ENCODE measurements at regions not wholly inside any gene's neighbourhood (a gene's known extent, or its start where the extent isn't known, plus 50 kb on each side); places are given as distances from the start of the nearest gene placed in this dataset.
A peak's percentile ranks its signal among the peaks of the same experiment; 100 is the strongest.

DNA sequence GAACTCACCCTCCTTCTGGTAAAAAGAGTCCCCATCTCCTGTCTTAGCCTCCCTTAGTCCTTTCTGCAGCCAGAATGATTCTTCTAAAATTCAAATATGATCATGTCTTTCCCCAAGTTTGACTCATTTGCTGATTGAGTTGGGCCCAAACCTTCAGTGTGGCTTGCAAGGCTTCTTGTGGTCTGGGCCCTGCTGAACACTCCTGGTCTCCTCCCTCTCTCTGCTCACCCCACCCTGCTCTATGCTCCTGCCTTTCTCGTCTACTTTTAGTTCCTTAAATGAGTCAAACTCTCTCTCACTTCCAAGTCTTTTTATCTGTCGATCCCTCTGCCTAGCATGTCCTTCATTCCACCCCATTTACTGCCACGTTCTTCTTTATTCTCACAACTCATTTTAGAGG lies 72.6 kb downstream of the CCR1 start:
- Histone ChIP-seq H3K36me3 (no peaks in the 10 kb centered on the region), H3K9me3 (no peaks in the 10 kb centered on the region), H3K27ac (no peak overlapping the region), H3K4me1 (no peaks in the 10 kb centered on the region), H3K4me3 (no peak overlapping the region), H3K27me3 (ENCODE audit: low read depth) (no peaks in the 10 kb centered on the region)
- intact Hi-C loops (cut with DNase I) = no loop called here
- TF ChIP-seq, protein P1, sequence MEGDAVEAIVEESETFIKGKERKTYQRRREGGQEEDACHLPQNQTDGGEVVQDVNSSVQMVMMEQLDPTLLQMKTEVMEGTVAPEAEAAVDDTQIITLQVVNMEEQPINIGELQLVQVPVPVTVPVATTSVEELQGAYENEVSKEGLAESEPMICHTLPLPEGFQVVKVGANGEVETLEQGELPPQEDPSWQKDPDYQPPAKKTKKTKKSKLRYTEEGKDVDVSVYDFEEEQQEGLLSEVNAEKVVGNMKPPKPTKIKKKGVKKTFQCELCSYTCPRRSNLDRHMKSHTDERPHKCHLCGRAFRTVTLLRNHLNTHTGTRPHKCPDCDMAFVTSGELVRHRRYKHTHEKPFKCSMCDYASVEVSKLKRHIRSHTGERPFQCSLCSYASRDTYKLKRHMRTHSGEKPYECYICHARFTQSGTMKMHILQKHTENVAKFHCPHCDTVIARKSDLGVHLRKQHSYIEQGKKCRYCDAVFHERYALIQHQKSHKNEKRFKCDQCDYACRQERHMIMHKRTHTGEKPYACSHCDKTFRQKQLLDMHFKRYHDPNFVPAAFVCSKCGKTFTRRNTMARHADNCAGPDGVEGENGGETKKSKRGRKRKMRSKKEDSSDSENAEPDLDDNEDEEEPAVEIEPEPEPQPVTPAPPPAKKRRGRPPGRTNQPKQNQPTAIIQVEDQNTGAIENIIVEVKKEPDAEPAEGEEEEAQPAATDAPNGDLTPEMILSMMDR (IDR thresholded peaks at IDR 0.05) = no peak
- DNase-seq (no peak), ATAC-seq (peak in 1 of 2 donors; percentile 51)

DNA sequence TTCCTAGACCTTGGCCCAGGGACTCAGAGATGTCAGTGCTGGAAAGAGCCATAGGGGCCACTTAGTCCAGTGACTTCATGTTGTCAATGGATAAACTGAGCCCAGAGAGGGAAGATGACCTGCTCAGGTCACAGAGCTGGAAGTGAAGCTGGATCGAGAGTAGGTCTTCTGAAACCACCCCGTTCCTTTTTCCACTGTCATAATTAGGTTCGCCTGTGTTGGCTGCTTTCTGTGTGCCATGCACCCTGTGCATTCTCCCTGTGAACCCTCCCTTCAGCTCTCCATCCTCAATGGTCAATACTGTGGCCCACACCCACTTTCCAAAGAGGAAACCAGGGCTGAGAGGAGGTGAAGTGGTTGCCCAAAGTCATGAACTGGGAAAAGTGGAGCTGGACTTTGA lies 74.8 kb downstream of the CCR1 start:
- no peak for ATAC-seq
- H3K27ac ChIP-seq = no peak overlapping the region
- H3K4me3 ChIP-seq = no peak overlapping the region
- no peaks in the 10 kb centered on the region for H3K27me3 ChIP-seq (ENCODE audit: low read depth)
- no peak for DNase-seq
- no peaks in the 10 kb centered on the region for H3K9me3 ChIP-seq
- intact Hi-C loops (cut with DNase I) = no loop called here
- no peaks in the 10 kb centered on the region for H3K36me3 ChIP-seq
- H3K4me1 ChIP-seq = no peaks in the 10 kb centered on the region
- TF ChIP-seq, protein P1 (IDR thresholded peaks at IDR 0.05) = no peak

- TF ChIP-seq, protein P1 (IDR thresholded peaks at IDR 0.05) = no peak
- Histone ChIP-seq H3K27me3 (ENCODE audit: low read depth) (no peaks in the 10 kb centered on the region), H3K27ac (peak overlapping the region; percentile 36), H3K9me3 (no peaks in the 10 kb centered on the region), H3K36me3 (no peaks in the 10 kb centered on the region), H3K4me3 (no peak overlapping the region), H3K4me1 (peaks cover 5% of the 10 kb centered on the region)
- intact Hi-C loops (cut with DNase I) = no loop called here
- DNase-seq = no peak
- peak; percentile 41 to 50 for ATAC-seq
Measured at GRCh38 chr3:46132565-46132964, 75.5 kb downstream of the CCR1 start.

- H3K9me3 ChIP-seq = no peaks in the 10 kb centered on the region
- intact Hi-C loops (cut with DNase I) = no loop called here
- H3K4me1 ChIP-seq = peaks cover 11% of the 10 kb centered on the region
- DNase-seq (no peak), ATAC-seq (no peak)
- H3K4me3 ChIP-seq = no peak overlapping the region
- peak overlapping the region; percentile 36 for H3K27ac ChIP-seq
- no peaks in the 10 kb centered on the region for H3K27me3 ChIP-seq (ENCODE audit: low read depth)
- H3K36me3 ChIP-seq = no peaks in the 10 kb centered on the region
- TF ChIP-seq, protein P1 (IDR thresholded peaks at IDR 0.05) = no peak
Measured at GRCh38 chr3:46131884-46132450, 76.1 kb downstream of the CCR1 start.

- Histone ChIP-seq H3K27me3 (ENCODE audit: low read depth) (no peaks in the 10 kb centered on the region), H3K4me3 (no peak overlapping the region), H3K36me3 (no peaks in the 10 kb centered on the region), H3K4me1 (peaks cover 12% of the 10 kb centered on the region), H3K27ac (peak overlapping the region; percentile 51), H3K9me3 (no peaks in the 10 kb centered on the region)
- intact Hi-C loops (cut with DNase I) = no loop called here
- ATAC-seq (peak; percentile 21 to 47), DNase-seq (no peak)
- TF ChIP-seq, protein P1 (IDR thresholded peaks at IDR 0.05) = no peak
Measured at GRCh38 chr3:46130631-46131310, 77.3 kb downstream of the CCR1 start.

Measured in lower lobe of right lung (tissue), 2 donors.